GM03348 (cell line): ENCODE measurements at regions not wholly inside any gene's neighbourhood (a gene's known extent, or its start where the extent isn't known, plus 50 kb on each side); places are given as distances from the start of the nearest gene placed in this dataset.

Experiments
- DNase-seq: peaks from one replicate; pipeline ENCODE4 v3.0.0; 2012; ENCODE audit warnings: low spot score

GRCh38 chr14:95442016-95442632 is 74.3 kb downstream of the SYNE3 start:
- no peak for DNase-seq

DNA sequence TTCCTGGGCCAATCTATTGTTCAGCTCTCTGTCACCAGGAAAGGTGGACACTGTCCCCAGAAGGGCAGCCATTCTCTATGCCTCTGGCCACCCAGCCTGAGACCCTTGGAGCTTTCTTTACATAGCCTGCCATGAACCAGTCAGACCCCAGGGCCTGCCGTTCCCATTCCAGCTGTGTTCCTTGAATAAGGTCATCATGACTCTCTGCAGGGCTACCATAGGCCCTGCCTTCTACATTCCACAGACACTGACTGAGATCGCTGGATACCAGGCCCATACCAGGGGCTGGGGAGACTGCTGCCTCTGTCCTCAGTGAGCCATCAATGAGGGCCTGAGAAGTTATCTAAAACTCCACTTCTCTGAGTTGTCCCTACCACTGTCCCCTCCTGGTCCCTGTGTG is 75.5 kb downstream of the SYNE3 start:
- DNase-seq: peak; percentile 24

- DNase-seq: no peak
Observed at GRCh38 chr14:95440496-95440895, 76.0 kb downstream of the SYNE3 start.

GRCh38 chr14:95439881-95440280 is 76.6 kb downstream of the SYNE3 start:
- no peak for DNase-seq

GRCh38 chr14:95437715-95438114 is 78.7 kb downstream of the SYNE3 start:
- no peak for DNase-seq

DNA sequence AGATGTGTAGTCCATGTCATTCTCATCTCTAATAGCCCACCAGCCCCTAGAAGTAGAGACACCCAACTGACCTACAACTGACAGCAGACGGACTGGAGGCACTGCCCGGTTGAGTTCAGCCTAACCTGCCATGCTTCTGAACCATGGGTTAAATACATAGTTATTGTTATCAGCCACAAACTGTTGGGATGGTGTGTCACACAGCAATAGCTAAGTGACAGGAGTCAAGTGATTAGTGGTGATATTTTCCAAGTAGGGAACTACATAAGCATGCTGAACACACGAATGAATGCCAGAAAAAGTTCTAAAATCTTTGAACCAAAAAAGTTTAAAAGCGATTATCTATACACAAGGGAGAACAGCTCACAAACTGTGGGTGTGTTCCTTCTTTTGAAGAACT is 80.1 kb downstream of the SYNE3 start:
- no peak for DNase-seq

- peak; percentile 20 for DNase-seq
Observed at GRCh38 chr14:95434121-95434520, 82.3 kb downstream of the SYNE3 start.

DNA sequence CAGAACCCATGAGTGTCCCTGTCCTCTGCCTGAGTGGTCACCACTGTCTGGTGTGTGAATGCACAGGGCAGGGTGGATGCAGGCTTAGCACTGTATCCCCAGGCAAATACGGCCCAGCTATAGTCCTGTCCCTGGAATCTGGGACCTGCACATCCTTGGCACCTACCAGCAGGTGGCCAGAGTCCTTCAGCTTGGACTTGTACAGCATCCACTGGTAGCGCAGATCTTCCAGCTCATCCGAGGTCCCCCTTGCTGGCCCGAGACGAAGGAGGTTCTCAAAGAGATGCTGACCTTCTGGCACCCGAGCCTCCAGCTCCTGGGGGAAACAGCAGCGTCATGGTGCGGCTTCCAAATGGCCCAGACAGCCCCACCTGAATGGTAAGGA is 83.4 kb downstream of the SYNE3 start:
- DNase-seq: no peak

GRCh38 chr14:95432144-95433093 is 84.0 kb downstream of the SYNE3 start:
- DNase-seq: peak; percentile 68

DNA sequence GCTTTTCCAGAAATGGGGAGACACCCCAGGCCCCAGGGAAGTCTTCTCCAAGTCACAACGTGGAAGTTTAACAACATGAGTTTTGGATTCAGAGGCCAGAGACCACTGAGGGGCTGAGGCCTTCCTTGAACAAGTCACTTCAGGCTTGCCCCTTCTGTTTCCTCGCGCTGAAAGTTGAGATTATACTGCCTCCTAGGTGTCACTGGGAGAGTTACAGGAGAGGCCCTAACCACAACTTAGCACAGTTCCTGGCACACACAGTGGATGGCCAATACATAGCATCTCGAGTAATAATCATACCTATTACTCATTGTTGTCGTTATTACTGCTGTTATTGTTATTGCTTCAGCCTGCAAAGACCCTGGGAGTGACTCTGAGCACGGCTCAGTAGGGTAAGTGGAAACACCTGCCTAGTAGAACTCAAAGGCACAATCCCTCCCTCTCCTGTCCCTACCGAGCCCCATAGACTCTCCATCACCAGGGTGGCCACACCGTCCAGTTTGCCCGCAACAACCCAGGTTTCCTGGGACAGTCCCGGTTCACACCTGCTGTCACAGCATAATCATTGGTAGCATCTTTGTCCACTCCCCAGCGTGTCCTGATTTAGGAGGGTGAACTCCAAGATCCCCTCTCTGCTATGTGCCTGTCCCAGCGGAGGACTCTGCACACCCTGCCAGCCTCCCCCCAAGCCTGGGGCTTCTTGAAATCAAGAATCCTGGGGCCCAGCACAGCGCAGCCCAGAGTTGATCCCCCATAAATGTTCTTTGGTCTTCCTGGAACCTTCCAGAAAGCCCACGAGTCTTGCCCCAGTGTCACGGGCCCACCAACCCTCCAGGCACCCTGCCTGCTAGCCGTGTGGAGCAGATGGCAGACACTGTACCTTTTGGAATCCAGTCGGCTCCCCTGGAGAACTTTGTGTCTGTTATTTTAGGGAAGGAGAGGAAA is 85.0 kb downstream of the SYNE3 start:
- DNase-seq: peak; percentile 44

DNA sequence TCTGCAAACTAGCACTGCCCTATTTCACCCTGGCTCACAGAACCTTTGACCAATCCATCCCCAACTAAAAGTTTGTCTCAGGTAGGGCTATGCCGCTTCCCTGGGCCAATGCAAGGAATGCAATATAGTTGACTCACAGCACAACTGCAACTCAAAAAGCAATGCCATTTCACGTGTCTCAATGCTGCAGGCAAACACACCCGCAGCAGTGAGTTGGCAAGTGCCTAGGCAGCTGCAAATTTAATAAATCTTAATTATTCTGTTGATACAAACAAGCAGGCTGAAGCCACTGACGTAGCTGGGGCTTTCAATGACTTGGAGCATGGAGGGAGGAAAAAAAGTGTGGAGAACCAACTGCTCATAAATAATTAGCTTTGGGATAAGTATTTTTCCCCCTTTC is 87.9 kb downstream of the SYNE3 start:
- no peak for DNase-seq

- no peak for DNase-seq
Observed at GRCh38 chr14:95426116-95426475, 90.4 kb downstream of the SYNE3 start.

DNA sequence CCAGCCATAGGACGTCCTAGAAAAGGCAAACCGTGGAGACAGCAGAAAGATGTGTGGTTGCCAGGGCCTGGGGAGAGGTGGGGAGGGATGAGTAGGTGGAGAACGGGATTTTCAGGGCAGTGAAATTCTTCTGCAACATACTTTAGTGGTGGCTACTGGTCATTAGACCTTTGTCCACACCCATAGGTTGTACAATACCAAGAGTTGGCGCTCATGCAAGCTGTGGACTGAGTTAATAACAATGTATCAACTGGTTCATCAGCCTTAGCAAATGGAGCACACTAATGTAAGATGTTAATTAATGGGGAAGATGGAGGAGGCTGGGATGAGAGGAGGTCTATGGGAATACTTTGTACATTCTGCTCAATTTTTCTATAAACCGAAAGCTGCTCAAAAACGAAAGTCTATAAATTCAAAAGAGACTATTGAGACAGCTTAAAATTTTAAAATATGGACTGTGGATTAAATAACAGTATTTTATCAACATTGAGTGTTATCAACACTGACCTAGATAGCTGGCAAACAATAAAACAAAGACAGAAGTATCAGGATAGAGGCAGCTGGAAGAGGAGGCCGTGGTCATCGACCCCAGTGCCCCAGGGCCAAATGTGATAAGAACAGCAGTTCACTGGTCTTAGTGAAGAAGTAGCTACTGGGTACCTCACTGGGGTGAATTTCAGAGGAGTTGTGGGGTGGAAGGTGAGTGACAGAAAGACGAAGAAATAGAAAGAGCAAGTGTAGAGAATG is 90.9 kb downstream of the SYNE3 start:
- DNase-seq: no peak

- DNase-seq: peak; percentile 31
Observed at GRCh38 chr14:95424529-95424928, 91.9 kb downstream of the SYNE3 start.

- DNase-seq: no peak
Observed at GRCh38 chr14:95421741-95422140, 94.7 kb downstream of the SYNE3 start.

GRCh38 chr14:95420060-95420459 is 96.4 kb downstream of the SYNE3 start:
- DNase-seq: no peak

- no peak for DNase-seq
Observed at GRCh38 chr14:95419569-95419968, 96.9 kb downstream of the SYNE3 start.

- DNase-seq: no peak
Observed at GRCh38 chr14:95418858-95419257, 97.6 kb downstream of the SYNE3 start.

- DNase-seq: no peak
Observed at GRCh38 chr14:95417492-95417891, 97.8 kb upstream of the CLMN start.

- no peak for DNase-seq
Observed at GRCh38 chr14:95415993-95416392, 96.3 kb upstream of the CLMN start.

DNA sequence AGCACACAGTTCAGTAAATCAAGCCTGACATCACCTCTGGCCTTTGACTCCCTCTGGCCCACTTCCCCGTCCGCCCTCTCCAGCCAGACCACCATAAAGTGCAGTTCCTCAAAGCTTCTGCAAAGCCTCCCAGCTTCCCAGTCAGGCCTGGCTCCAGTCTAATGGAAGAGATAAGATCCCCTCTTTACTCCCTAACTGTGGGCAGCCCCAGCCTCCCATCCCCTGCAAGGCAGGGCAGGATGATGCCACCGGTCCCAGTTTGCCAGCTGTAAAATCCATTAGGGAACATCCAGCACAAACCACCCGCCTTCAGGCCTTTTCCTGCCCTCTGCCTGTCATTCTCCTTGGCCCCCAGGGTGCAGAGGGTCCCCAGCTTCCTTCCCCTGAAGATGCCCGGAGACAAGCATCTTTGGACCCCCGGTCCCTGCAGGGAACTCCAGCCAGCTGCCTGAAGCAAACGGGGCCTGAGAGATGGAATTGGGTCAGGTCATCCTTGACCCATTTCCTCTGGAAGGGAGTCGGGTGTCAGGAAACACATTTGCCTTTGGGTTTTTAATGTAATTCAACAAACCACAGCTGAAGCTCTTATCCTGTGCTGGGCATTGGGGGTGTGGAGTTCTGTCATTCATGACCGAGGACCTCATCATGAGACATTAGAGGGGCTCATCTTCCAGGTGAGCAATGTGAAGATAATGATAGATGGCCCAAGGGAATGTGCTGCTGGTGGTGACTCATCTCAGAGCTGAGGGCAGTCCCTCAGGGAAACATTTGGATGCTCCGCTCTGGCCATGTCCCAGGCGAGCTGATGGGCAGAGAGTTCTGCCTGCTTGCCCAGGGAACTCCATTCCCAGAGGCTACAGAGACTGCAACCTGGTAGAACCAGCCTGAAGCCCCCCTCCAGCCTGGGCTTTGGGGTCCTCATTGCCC is 93.8 kb upstream of the CLMN start:
- peak; percentile 28 for DNase-seq
